SU-DHL-6 (cell line): ENCODE measurements at regions not wholly inside any gene's neighbourhood (a gene's known extent, or its start where the extent isn't known, plus 50 kb on each side); places are given as distances from the start of the nearest gene placed in this dataset.

ENCODE experiments used
- H2AFZ ChIP-seq: fragments of 200-600 bp; sonication (generic); 2 replicates; pipeline ENCODE4 v1.6.1; 2014; ENCODE audit warnings: low read depth, mild to moderate bottlenecking, moderate library complexity, mixed read lengths, antibody characterized with exemption, low read length; ENCODE audit not compliant: severe bottlenecking
- H3F3A ChIP-seq: fragments of 200-600 bp; shearing (Covaris generic); 2 replicates; pipeline ENCODE4 v1.6.0; 2016; ENCODE audit warnings: antibody characterized with exemption, mild to moderate bottlenecking; ENCODE audit not compliant: insufficient read depth
- H3K27ac ChIP-seq: fragments of 200-600 bp; sonication (generic); 2 replicates; pipeline ENCODE4 v1.5.1; 2016; ENCODE audit warnings: low read depth, mild to moderate bottlenecking, low read length, moderate library complexity, mixed read lengths
- H3K27me3 ChIP-seq: fragments of 200-600 bp; sonication (generic), shearing (Covaris generic); 2 replicates; pipeline ENCODE4 v1.6.0; 2014; ENCODE audit warnings: mild to moderate bottlenecking, low read length
- H3K36me3 ChIP-seq: fragments of 200-600 bp; sonication (generic); 2 replicates; pipeline ENCODE4 v1.6.1; 2014; ENCODE audit warnings: mild to moderate bottlenecking, low read length, mixed read lengths
- H3K4me2 ChIP-seq: fragments of 300-600, 200-600 bp; shearing (Covaris generic), sonication (generic); 2 replicates; pipeline ENCODE4 v1.6.0; 2014; ENCODE audit warnings: low read length, low read depth, mild to moderate bottlenecking; ENCODE audit not compliant: poor library complexity, severe bottlenecking
- H3K4me3 ChIP-seq: fragments of 200-600 bp; sonication (generic); 2 replicates; pipeline ENCODE4 v1.5.1; 2014; ENCODE audit warnings: antibody characterized with exemption, low read length, mild to moderate bottlenecking, mixed read lengths; ENCODE audit not compliant: insufficient read depth, poor library complexity, severe bottlenecking
- H3K79me2 ChIP-seq: fragments of 200-600 bp; sonication (generic); 2 replicates; pipeline ENCODE4 v1.6.1; 2014; ENCODE audit warnings: mild to moderate bottlenecking, low read length, moderate library complexity; ENCODE audit not compliant: insufficient read depth
- H3K9ac ChIP-seq: fragments of 200-600 bp; sonication (generic); 2 replicates; pipeline ENCODE4 v1.7.0; 2014; ENCODE audit warnings: mild to moderate bottlenecking, low read length
- H3K9me2 ChIP-seq: fragments of 200-600 bp; sonication (generic); replicated peaks from 2 replicates; pipeline ENCODE4 v1.6.1; 2014; ENCODE audit warnings: low read length; ENCODE audit not compliant: insufficient read depth
- H3K9me3 ChIP-seq: fragments of 200-600 bp; sonication (generic); 2 replicates; pipeline ENCODE4 v1.6.1; 2014; ENCODE audit warnings: low read length, mixed read lengths; ENCODE audit not compliant: insufficient read depth
- H4K20me1 ChIP-seq: fragments of 200-600 bp; sonication (generic); 2 replicates; pipeline ENCODE4 v1.6.1; 2014; ENCODE audit warnings: low read depth, mild to moderate bottlenecking, antibody characterized with exemption, low read length, moderate library complexity, mixed read lengths
- CTCF ChIP-seq: fragments of 200-600 bp; sonication (generic); IDR thresholded peaks from one replicate; pipeline ENCODE4 v1.5.1; 2017; ENCODE audit warnings: antibody characterized with exemption, mild to moderate bottlenecking, low read length, moderate library complexity; ENCODE audit not compliant: insufficient read depth, poor library complexity, severe bottlenecking
- EZH2phosphoT487 ChIP-seq: fragments of 200-600 bp; sonication (generic), shearing (Covaris generic); conservative IDR thresholded peaks from 2 replicates; pipeline ENCODE4 v1.6.1; 2018; ENCODE audit warnings: mild to moderate bottlenecking, antibody characterized with exemption, low read length, moderate library complexity, mixed read lengths

- H3K9me2 ChIP-seq: no peaks in the 10 kb centered on the region
- H3K79me2 ChIP-seq: no peaks in the 10 kb centered on the region
- H3K4me3 ChIP-seq: no peak overlapping the region
- no peak overlapping the region for H3K4me2 ChIP-seq
- no peaks in the 10 kb centered on the region for H3K27me3 ChIP-seq
- H2AFZ ChIP-seq: no peak overlapping the region
- H3K9me3 ChIP-seq: no peaks in the 10 kb centered on the region
- no peak overlapping the region for H3K27ac ChIP-seq
- no peak for TF ChIP-seq EZH2phosphoT487
- no peak for TF ChIP-seq CTCF
- H3K36me3 ChIP-seq: no peaks in the 10 kb centered on the region
- H3K9ac ChIP-seq: no peak overlapping the region
- no peaks in the 10 kb centered on the region for H4K20me1 ChIP-seq
- H3F3A ChIP-seq: no peaks in the 10 kb centered on the region
Observed at GRCh38 chr4:123215536-123215935, 181.1 kb upstream of the SPRY1 start.

- Histone ChIP-seq H3F3A (no peaks in the 10 kb centered on the region), H3K79me2 (no peaks in the 10 kb centered on the region), H3K4me3 (no peak overlapping the region), H3K9me3 (no peaks in the 10 kb centered on the region), H3K9me2 (no peaks in the 10 kb centered on the region), H3K27me3 (no peaks in the 10 kb centered on the region), H3K36me3 (no peaks in the 10 kb centered on the region), H4K20me1 (no peaks in the 10 kb centered on the region), H3K9ac (no peak overlapping the region), H3K27ac (no peak overlapping the region), H2AFZ (no peak overlapping the region), H3K4me2 (no peak overlapping the region)
- TF ChIP-seq CTCF: no peak
- TF ChIP-seq EZH2phosphoT487: no peak
Observed at GRCh38 chr4:123216543-123216942, 180.1 kb upstream of the SPRY1 start.

- H3K9me2 ChIP-seq: no peaks in the 10 kb centered on the region
- H3K36me3 ChIP-seq: no peaks in the 10 kb centered on the region
- H3K79me2 ChIP-seq: no peaks in the 10 kb centered on the region
- no peak overlapping the region for H3K27ac ChIP-seq
- no peak overlapping the region for H3K4me2 ChIP-seq
- no peak overlapping the region for H2AFZ ChIP-seq
- no peaks in the 10 kb centered on the region for H4K20me1 ChIP-seq
- no peaks in the 10 kb centered on the region for H3K9me3 ChIP-seq
- H3K9ac ChIP-seq: no peak overlapping the region
- H3F3A ChIP-seq: no peaks in the 10 kb centered on the region
- no peak overlapping the region for H3K4me3 ChIP-seq
- H3K27me3 ChIP-seq: no peaks in the 10 kb centered on the region
- TF ChIP-seq CTCF (no peak), EZH2phosphoT487 (no peak)
Observed at GRCh38 chr4:123216946-123217345, 179.6 kb upstream of the SPRY1 start.

- H3K27me3 ChIP-seq: no peaks in the 10 kb centered on the region
- TF ChIP-seq CTCF: no peak
- TF ChIP-seq EZH2phosphoT487: no peak
- no peaks in the 10 kb centered on the region for H3K36me3 ChIP-seq
- no peaks in the 10 kb centered on the region for H4K20me1 ChIP-seq
- no peaks in the 10 kb centered on the region for H3K9me2 ChIP-seq
- H3K9me3 ChIP-seq: no peaks in the 10 kb centered on the region
- no peaks in the 10 kb centered on the region for H3K79me2 ChIP-seq
- no peaks in the 10 kb centered on the region for H3F3A ChIP-seq
- H3K4me2 ChIP-seq: no peak overlapping the region
- no peak overlapping the region for H3K27ac ChIP-seq
- no peak overlapping the region for H3K9ac ChIP-seq
- H2AFZ ChIP-seq: no peak overlapping the region
- no peak overlapping the region for H3K4me3 ChIP-seq
Observed at GRCh38 chr4:123217664-123218063, 178.9 kb upstream of the SPRY1 start.
